GM12878 (cell line): ENCODE measurements at regions not wholly inside any gene's neighbourhood (a gene's known extent, or its start where the extent isn't known, plus 50 kb on each side); places are given as distances from the start of the nearest gene placed in this dataset.

Experiments
- ATAC-seq: fragments of 200-7000 bp; cut with Tn5 transposase; 3 replicates; pipeline ENCODE4 v1.9.1; 2020; ENCODE audit warnings: mild to moderate bottlenecking, moderate library complexity
- BruUV-seq: library from RNA; stranded (reverse); fragments of 400-500 nt; replicated peaks from 2 replicates; lab custom pipeline; 2021; lab: Mats Ljungman, UMichigan
- CTCF ChIA-PET: fragments of 300-600 bp; sonication (Branson Sonifier 250); formaldehyde crosslinking; extraction: SDS; loops from one replicate; lab custom pipeline; 2021; ENCODE audit warnings: inconsistent platforms; lab: Yijun Ruan, JAX
- POLR2A ChIA-PET: fragments of 350-600 bp; formaldehyde crosslinking; extraction: SDS; loops from one replicate; lab custom pipeline; 2021; ENCODE audit warnings: inconsistent platforms; lab: Charles Lee
- RAD21 ChIA-PET: fragments of 300-600 bp; sonication (Branson Sonifier 250); formaldehyde crosslinking; loops from one replicate; lab custom pipeline; 2023; ENCODE audit warnings: antibody characterized with exemption; ENCODE audit not compliant: unreplicated experiment; lab: Charles Lee
- SMC1A ChIA-PET: fragments of 300-600 bp; sonication (Branson Sonifier 250); formaldehyde crosslinking; loops from one replicate; lab custom pipeline; 2023; ENCODE audit not compliant: unreplicated experiment, uncharacterized antibody; lab: Charles Lee
- DNase-seq: peaks from one replicate; pipeline ENCODE4 v3.0.0-alpha.2; 2011; ENCODE audit warnings: low read depth, low spot score
- FAIRE-seq: peaks from 3 replicates; lab custom pipeline; 2011; peaks lifted over from hg19 to GRCh38; lab: Jason Lieb, UNC
- H2AFZ ChIP-seq: 2 replicates; pipeline ENCODE4 v1.6.0; 2011; ENCODE audit warnings: low read depth, low read length, control low read depth; ENCODE audit not compliant: control insufficient read depth
- H3K27ac ChIP-seq: 2 replicates; pipeline ENCODE4 v1.5.1; 2011; ENCODE audit warnings: control low read depth; ENCODE audit not compliant: control insufficient read depth, insufficient read depth
- H3K27me3 ChIP-seq, 2 experiments: replicated peaks in 1 of 2; 2 replicates each; pipeline versions ENCODE4 v1.6.0 to v1.6.1; 2011; ENCODE audit warnings: low read length in 1 of 2; ENCODE audit not compliant: control insufficient read depth in 2 of 2, insufficient read depth in 2 of 2
- H3K36me3 ChIP-seq, 2 experiments: 2 replicates each; pipeline ENCODE4 v1.5.1; 2011; ENCODE audit warnings: low read length in 1 of 2; ENCODE audit not compliant: control insufficient read depth in 2 of 2, insufficient read depth in 2 of 2
- H3K4me1 ChIP-seq: 2 replicates; pipeline ENCODE4 v1.6.1; 2011; ENCODE audit warnings: mild to moderate bottlenecking, low read length, moderate library complexity, mixed read lengths; ENCODE audit not compliant: control insufficient read depth, insufficient read depth
- H3K4me2 ChIP-seq: 2 replicates; pipeline ENCODE4 v1.6.0; 2011; ENCODE audit warnings: control low read depth; ENCODE audit not compliant: control insufficient read depth, insufficient read depth
- H3K4me3 ChIP-seq: fragments of 200-600 bp; sonication (generic); 2 replicates; pipeline ENCODE4 v1.5.1; 2016
- H3K79me2 ChIP-seq: 2 replicates; pipeline ENCODE4 v1.6.0; 2011; ENCODE audit warnings: low read length; ENCODE audit not compliant: control insufficient read depth, insufficient read depth
- H3K9ac ChIP-seq: 2 replicates; pipeline ENCODE4 v1.8.0; 2011; ENCODE audit warnings: low read length, control low read depth, mixed read lengths; ENCODE audit not compliant: control insufficient read depth, insufficient read depth
- H3K9me3 ChIP-seq: replicated peaks from 3 replicates; pipeline ENCODE4 v1.5.1; 2011; ENCODE audit warnings: mild to moderate bottlenecking, low read length; ENCODE audit not compliant: control insufficient read depth, insufficient read depth
- H4K20me1 ChIP-seq: 2 replicates; pipeline ENCODE4 v1.6.0; 2011; ENCODE audit not compliant: control insufficient read depth, insufficient read depth
- ATF7 ChIP-seq: fragments of 450-650 bp; IDR thresholded peaks from 2 replicates; pipeline ENCODE4 v1.6.1; 2016; ENCODE audit warnings: low read depth, mild to moderate bottlenecking
- BCL11A ChIP-seq: IDR thresholded peaks from 2 replicates; pipeline ENCODE4 v1.6.1; 2011; ENCODE audit warnings: low read depth, low read length
- BCL3 ChIP-seq: IDR thresholded peaks from 2 replicates; pipeline ENCODE4 v1.6.1; 2011; ENCODE audit warnings: borderline replicate concordance, low read depth, mild to moderate bottlenecking, moderate library complexity, low read length; ENCODE audit not compliant: insufficient read depth, poor library complexity, severe bottlenecking
- CREB1 ChIP-seq: IDR thresholded peaks from 2 replicates; pipeline ENCODE4 v1.6.1; 2012; ENCODE audit warnings: low read depth, mild to moderate bottlenecking, inconsistent platforms
- CTCF ChIP-seq, 3 experiments: IDR thresholded peaks in 2 of 3; conservative IDR thresholded peaks in 1 of 3; 2 replicates each; pipeline ENCODE4 v1.5.1; 2011; ENCODE audit warnings: low read depth in 3 of 3, low read length in 3 of 3, mild to moderate bottlenecking in 3 of 3, control low read depth in 2 of 3, moderate library complexity in 2 of 3, inconsistent platforms in 1 of 3, mixed read lengths in 1 of 3; ENCODE audit not compliant: control insufficient read depth in 2 of 3, insufficient read depth in 1 of 3; ENCODE audit errors: extremely low read depth in 1 of 3
- E2F8 ChIP-seq: fragments of 450-650 bp; IDR thresholded peaks from 2 replicates; pipeline ENCODE4 v1.6.1; 2018; ENCODE audit warnings: mild to moderate bottlenecking, low read depth, moderate library complexity; ENCODE audit not compliant: partially characterized antibody
- MTA2 ChIP-seq: fragments of 450-650 bp; IDR thresholded peaks from 2 replicates; pipeline ENCODE4 v1.6.1; 2016; ENCODE audit warnings: low read depth, mild to moderate bottlenecking, moderate library complexity
- NR2C1 ChIP-seq: fragments of 450-650 bp; IDR thresholded peaks from 2 replicates; pipeline ENCODE4 v1.6.1; 2017; ENCODE audit warnings: antibody characterized with exemption, mild to moderate bottlenecking, moderate library complexity
- PML ChIP-seq: IDR thresholded peaks from 2 replicates; pipeline ENCODE4 v1.6.1; 2012; ENCODE audit warnings: low read length, inconsistent platforms
- RAD21 ChIP-seq: IDR thresholded peaks from 2 replicates; pipeline ENCODE4 v1.6.1; 2011; ENCODE audit warnings: mild to moderate bottlenecking, low read depth, low read length, moderate library complexity; ENCODE audit not compliant: insufficient read depth
- RFX5 ChIP-seq: IDR thresholded peaks from 2 replicates; pipeline ENCODE4 v1.6.1; 2011; ENCODE audit warnings: low read depth, low read length, improper control_type of control experiment
- SMAD1 ChIP-seq: fragments of 450-650 bp; IDR thresholded peaks from 2 replicates; pipeline ENCODE4 v1.6.1; 2018; ENCODE audit warnings: mild to moderate bottlenecking, low read depth; ENCODE audit not compliant: partially characterized antibody
- SRF ChIP-seq, 2 experiments: IDR thresholded peaks; 2 replicates each; pipeline ENCODE4 v1.6.1; 2011; ENCODE audit warnings: low read depth in 2 of 2, low read length in 2 of 2, mild to moderate bottlenecking in 1 of 2, moderate library complexity in 1 of 2
- TAF1 ChIP-seq: IDR thresholded peaks from 2 replicates; pipeline ENCODE4 v1.6.1; 2011; ENCODE audit warnings: mild to moderate bottlenecking, low read depth, low read length, borderline replicate concordance
- WGBS: methylation state at CpG from one replicate; pipeline ENCODE4 v1.1.6; 2016; ENCODE audit warnings: low lambda C conversion rate; ENCODE audit not compliant: insufficient replicate concordance, insufficient coverage; ENCODE audit errors: missing lambda C conversion rate; 5-methylcytosine and 5-hydroxymethylcytosine counted together
- in situ Hi-C: fragments of 300-500 bp; cut with MboI; formaldehyde crosslinking; loops from 9 replicates; pipeline ENCODE4 v1.14.3; 2018; ENCODE audit warnings: mixed read lengths
- intact Hi-C: fragments of 100-400 bp; cut with micrococcal nuclease; formaldehyde crosslinking; loops from one replicate; pipeline ENCODE4 v1.14.2; 2022; ENCODE audit not compliant: unreplicated experiment
- TF ChIP-seq, protein P1 (sequence below): fragments of 150-350 bp; IDR thresholded peaks from 2 replicates; pipeline ENCODE4 v1.6.1; 2016; ENCODE audit warnings: low read depth, low read length

GRCh38 chr2:238696331-238696730, 151.6 kb upstream of the TWIST2 start:
- intact Hi-C loops: no loop called here
- in situ Hi-C loops: no loop called here
- H3K27me3 ChIP-seq: no peaks in the 10 kb centered on the region; a peak in 1 of 4 replicates
- ChIA-PET CTCF (interaction anchor here (1.2 kb wide), 1 partner anchor 177 kb away, joined by 3 read pairs; no protein-coding TSS in a partner anchor), RAD21 (no interaction called here), POLR2A (no interaction called here), SMC1A (no interaction called here)
- no peak overlapping the region for H3K4me2 ChIP-seq
- no peaks in the 10 kb centered on the region for H3K9me3 ChIP-seq
- ATAC-seq: no peak
- H3K4me3 ChIP-seq: no peak overlapping the region
- H3K27ac ChIP-seq: no peak overlapping the region
- H3K36me3 ChIP-seq: no peaks in the 10 kb centered on the region
- 0% methylated on average over 4 of the region's 4 CpGs for WGBS
- H4K20me1 ChIP-seq: no peaks in the 10 kb centered on the region
- H3K9ac ChIP-seq: no peak overlapping the region
- no peaks in the 10 kb centered on the region for H3K4me1 ChIP-seq
- TF ChIP-seq PML (no peak), SRF (IDR thresholded peaks at IDR 0.05; ENCODE audit: low read depth in 2 of 2, low read length in 2 of 2) (no peak), SMAD1 (no peak), ATF7 (no peak), CTCF (IDR thresholded peaks at IDR 0.05 in 2 of 3, conservative IDR thresholded peaks at IDR 0.05 in 1 of 3; ENCODE audit: control insufficient read depth in 2 of 3, extremely low read depth in 1 of 3, insufficient read depth in 1 of 3, low read depth in 3 of 3, low read length in 3 of 3) (no peak), NR2C1 (no peak), MTA2 (no peak), BCL11A (no peak), RFX5 (no peak), CREB1 (no peak), BCL3 (no peak), E2F8 (no peak), TAF1 (no peak), RAD21 (no peak)
- TF ChIP-seq, protein P1, sequence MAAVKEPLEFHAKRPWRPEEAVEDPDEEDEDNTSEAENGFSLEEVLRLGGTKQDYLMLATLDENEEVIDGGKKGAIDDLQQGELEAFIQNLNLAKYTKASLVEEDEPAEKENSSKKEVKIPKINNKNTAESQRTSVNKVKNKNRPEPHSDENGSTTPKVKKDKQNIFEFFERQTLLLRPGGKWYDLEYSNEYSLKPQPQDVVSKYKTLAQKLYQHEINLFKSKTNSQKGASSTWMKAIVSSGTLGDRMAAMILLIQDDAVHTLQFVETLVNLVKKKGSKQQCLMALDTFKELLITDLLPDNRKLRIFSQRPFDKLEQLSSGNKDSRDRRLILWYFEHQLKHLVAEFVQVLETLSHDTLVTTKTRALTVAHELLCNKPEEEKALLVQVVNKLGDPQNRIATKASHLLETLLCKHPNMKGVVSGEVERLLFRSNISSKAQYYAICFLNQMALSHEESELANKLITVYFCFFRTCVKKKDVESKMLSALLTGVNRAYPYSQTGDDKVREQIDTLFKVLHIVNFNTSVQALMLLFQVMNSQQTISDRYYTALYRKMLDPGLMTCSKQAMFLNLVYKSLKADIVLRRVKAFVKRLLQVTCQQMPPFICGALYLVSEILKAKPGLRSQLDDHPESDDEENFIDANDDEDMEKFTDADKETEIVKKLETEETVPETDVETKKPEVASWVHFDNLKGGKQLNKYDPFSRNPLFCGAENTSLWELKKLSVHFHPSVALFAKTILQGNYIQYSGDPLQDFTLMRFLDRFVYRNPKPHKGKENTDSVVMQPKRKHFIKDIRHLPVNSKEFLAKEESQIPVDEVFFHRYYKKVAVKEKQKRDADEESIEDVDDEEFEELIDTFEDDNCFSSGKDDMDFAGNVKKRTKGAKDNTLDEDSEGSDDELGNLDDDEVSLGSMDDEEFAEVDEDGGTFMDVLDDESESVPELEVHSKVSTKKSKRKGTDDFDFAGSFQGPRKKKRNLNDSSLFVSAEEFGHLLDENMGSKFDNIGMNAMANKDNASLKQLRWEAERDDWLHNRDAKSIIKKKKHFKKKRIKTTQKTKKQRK: no peak
- DNase-seq: no peak
- no TSS peak for BruUV-seq
- FAIRE-seq: no peak
- no peak overlapping the region for H2AFZ ChIP-seq
- H3K79me2 ChIP-seq: no peaks in the 10 kb centered on the region
